ENCODE measurements at regions not wholly inside any gene's neighbourhood (a gene's known extent, or its start where the extent isn't known, plus 50 kb on each side); places are given as distances from the start of the nearest gene placed in this dataset.

- TF ChIP-seq CTCF (IDR thresholded peaks at IDR 0.05) = no peak
- no peak for TF ChIP-seq POLR2A (IDR thresholded peaks at IDR 0.05)
Measured at GRCh38 chr11:23058656-23059055, 198.4 kb upstream of the CCDC179 start.
